H1 (cell line): ENCODE measurements at regions not wholly inside any gene's neighbourhood (a gene's known extent, or its start where the extent isn't known, plus 50 kb on each side); places are given as distances from the start of the nearest gene placed in this dataset.

Experiments
- CTCF ChIA-PET: fragments of 300-600 bp; sonication (Branson Sonifier 250); formaldehyde crosslinking; loops from one replicate; lab custom pipeline; 2021; ENCODE audit not compliant: partially characterized antibody; lab: Charles Lee
- POLR2A ChIA-PET: fragments of 300-600 bp; sonication (Branson Sonifier 250); formaldehyde crosslinking; loops from one replicate; lab custom pipeline; 2021; ENCODE audit warnings: inconsistent platforms; ENCODE audit not compliant: partially characterized antibody; lab: Charles Lee
- DNase-seq, 2 experiments: peaks; one replicate each; pipeline versions ENCODE4 v3.0.0 to v3.0.0-alpha.2; 2010 to 2022; ENCODE audit warnings: low spot score in 2 of 2, low read depth in 1 of 2, mixed read lengths in 1 of 2
- FAIRE-seq: peaks from 2 replicates; lab custom pipeline; 2011; peaks lifted over from hg19 to GRCh38; lab: Jason Lieb, UNC
- H2AFZ ChIP-seq: 2 replicates; pipeline ENCODE4 v1.8.1; 2012; ENCODE audit warnings: low read length, inconsistent platforms
- H2AK5ac ChIP-seq: 2 replicates; pipeline ENCODE4 v1.6.1; 2013; ENCODE audit warnings: low read depth, low read length
- H2BK120ac ChIP-seq: replicated peaks from 2 replicates; pipeline ENCODE3; 2013; ENCODE audit warnings: low read depth, low read length, inconsistent platforms
- H2BK12ac ChIP-seq: 2 replicates; pipeline ENCODE4 v1.6.1; 2013; ENCODE audit warnings: low read depth, low read length
- H2BK15ac ChIP-seq: 2 replicates; pipeline ENCODE4 v1.6.1; 2013; ENCODE audit warnings: low read length
- H2BK20ac ChIP-seq: 2 replicates; pipeline ENCODE4 v1.6.1; 2013; ENCODE audit warnings: low read length
- H2BK5ac ChIP-seq: 2 replicates; pipeline ENCODE4 v1.6.1; 2013; ENCODE audit warnings: low read depth, low read length
- H3K14ac ChIP-seq: 2 replicates; pipeline ENCODE4 v1.6.1; 2013; ENCODE audit warnings: inconsistent platforms; ENCODE audit not compliant: insufficient read length
- H3K18ac ChIP-seq: 2 replicates; pipeline ENCODE4 v1.6.1; 2013; ENCODE audit warnings: low read length; ENCODE audit errors: extremely low read depth
- H3K23ac ChIP-seq: 2 replicates; pipeline ENCODE4 v1.6.1; 2013; ENCODE audit warnings: inconsistent platforms; ENCODE audit not compliant: insufficient read length
- H3K23me2 ChIP-seq: 2 replicates; pipeline ENCODE4 v1.6.1; 2013; ENCODE audit warnings: low read depth, low read length
- H3K27ac ChIP-seq: 2 replicates; pipeline ENCODE4 v1.6.1; 2011; ENCODE audit warnings: low read depth, low read length, inconsistent platforms
- H3K27me3 ChIP-seq, 4 experiments: replicated peaks in 1 of 4; 1 replicate in 1 of 4; 2 replicates in 3 of 4; pipeline versions ENCODE4 v1.6.1 to v1.8.1; 2011 to 2013; ENCODE audit warnings: low read length in 3 of 4, mild to moderate bottlenecking in 3 of 4, inconsistent platforms in 2 of 4, mixed read lengths in 2 of 4, moderate library complexity in 1 of 4; ENCODE audit not compliant: control insufficient read depth in 3 of 4, insufficient read depth in 3 of 4; ENCODE audit errors: extremely low read depth in 1 of 4
- H3K36me3 ChIP-seq, 4 experiments: 2 replicates each; pipeline versions ENCODE4 v1.6.1 to v1.8.1; 2011 to 2013; ENCODE audit warnings: mild to moderate bottlenecking in 4 of 4, low read length in 3 of 4, moderate library complexity in 2 of 4, control low read depth in 1 of 4, inconsistent platforms in 1 of 4; ENCODE audit not compliant: insufficient read depth in 4 of 4, control insufficient read depth in 2 of 4
- H3K4ac ChIP-seq: replicated peaks from 2 replicates; pipeline ENCODE3; 2013; ENCODE audit warnings: low read length, low read depth, mixed read lengths, inconsistent platforms; ENCODE audit not compliant: insufficient read length
- H3K4me1 ChIP-seq, 4 experiments: replicated peaks in 1 of 4; 1 replicate in 1 of 4; 2 replicates in 3 of 4; pipeline versions ENCODE4 v1.6.1 to v1.8.1; 2011 to 2013; ENCODE audit warnings: low read length in 3 of 4, inconsistent platforms in 2 of 4, mixed read lengths in 1 of 4; ENCODE audit not compliant: insufficient read depth in 4 of 4, control insufficient read depth in 3 of 4
- H3K4me2 ChIP-seq, 2 experiments: 2 replicates each; pipeline versions ENCODE4 v1.6.1 to v1.8.1; 2011 to 2013; ENCODE audit warnings: low read depth in 2 of 2, low read length in 2 of 2, control low read depth in 1 of 2, inconsistent platforms in 1 of 2, mild to moderate bottlenecking in 1 of 2; ENCODE audit not compliant: insufficient read depth in 1 of 2
- H3K4me3 ChIP-seq, 4 experiments: fragments of 200-600, 300-600 bp in 1 of 4; sonication (generic), shearing (Covaris generic), sonication (Bioruptor Twin) in 1 of 4; 2 replicates each; pipeline versions ENCODE4 v1.5.1 to v1.8.1; 2011 to 2016; ENCODE audit warnings: low read length in 4 of 4, low read depth in 3 of 4, control low read depth in 2 of 4, inconsistent platforms in 2 of 4, mild to moderate bottlenecking in 2 of 4, mixed read lengths in 1 of 4, moderate library complexity in 1 of 4; ENCODE audit not compliant: insufficient read depth in 2 of 4; ENCODE audit errors: extremely low read depth in 1 of 4
- H3K56ac ChIP-seq: replicated peaks from 2 replicates; pipeline ENCODE3; 2013; ENCODE audit warnings: low read depth, mild to moderate bottlenecking, mixed read lengths, low read length, inconsistent platforms; ENCODE audit not compliant: insufficient read length
- H3K79me1 ChIP-seq: 2 replicates; pipeline ENCODE4 v1.6.1; 2013; ENCODE audit warnings: low read depth, low read length, control low read depth
- H3K79me2 ChIP-seq, 2 experiments: 2 replicates each; pipeline versions ENCODE4 v1.6.1 to v1.8.1; 2012 to 2013; ENCODE audit warnings: low read length in 2 of 2, mild to moderate bottlenecking in 2 of 2, inconsistent platforms in 1 of 2; ENCODE audit not compliant: insufficient read depth in 2 of 2, control insufficient read depth in 1 of 2
- H3K9ac ChIP-seq, 4 experiments: replicated peaks in 1 of 4; 1 replicate in 1 of 4; 2 replicates in 3 of 4; pipeline versions ENCODE4 v1.6.1 to v1.8.1; 2011 to 2013; ENCODE audit warnings: low read depth in 3 of 4, low read length in 3 of 4, control low read depth in 2 of 4, mild to moderate bottlenecking in 2 of 4, moderate library complexity in 2 of 4, inconsistent platforms in 1 of 4; ENCODE audit errors: extremely low read depth in 1 of 4
- H3K9me3 ChIP-seq, 2 experiments: 2 replicates each; pipeline versions ENCODE4 v1.6.1 to v1.8.1; 2012 to 2013; ENCODE audit warnings: mild to moderate bottlenecking in 2 of 2, moderate library complexity in 2 of 2, control low read depth in 1 of 2, inconsistent platforms in 1 of 2, low read depth in 1 of 2, low read length in 1 of 2, mixed read lengths in 1 of 2; ENCODE audit not compliant: insufficient read depth in 2 of 2
- H4K20me1 ChIP-seq, 2 experiments: replicated peaks in 1 of 2; 2 replicates each; pipeline versions ENCODE3 to v1.8.1; 2011 to 2013; ENCODE audit warnings: inconsistent platforms in 2 of 2, low read length in 2 of 2, mild to moderate bottlenecking in 1 of 2; ENCODE audit not compliant: insufficient read depth in 2 of 2, control insufficient read depth in 1 of 2
- H4K5ac ChIP-seq: 2 replicates; pipeline ENCODE4 v1.6.1; 2013; ENCODE audit warnings: low read length, low read depth, mixed read lengths, inconsistent platforms; ENCODE audit not compliant: insufficient read length
- H4K8ac ChIP-seq: 2 replicates; pipeline ENCODE4 v1.8.0; 2013; ENCODE audit warnings: mild to moderate bottlenecking, moderate library complexity, low read length, inconsistent platforms; ENCODE audit not compliant: insufficient read depth; ENCODE audit errors: extremely low read depth
- H4K91ac ChIP-seq: replicated peaks from 2 replicates; pipeline ENCODE3; 2013; ENCODE audit warnings: low read length, mixed read lengths, inconsistent platforms; ENCODE audit not compliant: insufficient read length
- CBX8 ChIP-seq: fragments of 300-800, 300-1000 bp; sonication (generic); IDR thresholded peaks from 2 replicates; pipeline ENCODE4 v1.7.1; 2016; ENCODE audit warnings: low read depth, low read length, borderline replicate concordance
- CREB1 ChIP-seq: IDR thresholded peaks from 2 replicates; pipeline ENCODE4 v1.6.1; 2012; ENCODE audit warnings: inconsistent platforms
- WGBS, 2 experiments: shearing (Covaris generic) in 1 of 2; methylation state at CpG; one replicate each; pipeline versions ENCODE4 v1.1.6 to v1.1.7; 2013 to 2015; ENCODE audit warnings: low lambda C conversion rate in 2 of 2, mixed read lengths in 2 of 2, inconsistent platforms in 1 of 2, low coverage in 1 of 2, missing lambda C conversion rate in 1 of 2; ENCODE audit not compliant: insufficient replicate concordance in 2 of 2, insufficient coverage in 1 of 2, insufficient read length in 1 of 2; ENCODE audit errors: extremely low coverage in 1 of 2, missing lambda C conversion rate in 1 of 2; 5-methylcytosine and 5-hydroxymethylcytosine counted together

DNA sequence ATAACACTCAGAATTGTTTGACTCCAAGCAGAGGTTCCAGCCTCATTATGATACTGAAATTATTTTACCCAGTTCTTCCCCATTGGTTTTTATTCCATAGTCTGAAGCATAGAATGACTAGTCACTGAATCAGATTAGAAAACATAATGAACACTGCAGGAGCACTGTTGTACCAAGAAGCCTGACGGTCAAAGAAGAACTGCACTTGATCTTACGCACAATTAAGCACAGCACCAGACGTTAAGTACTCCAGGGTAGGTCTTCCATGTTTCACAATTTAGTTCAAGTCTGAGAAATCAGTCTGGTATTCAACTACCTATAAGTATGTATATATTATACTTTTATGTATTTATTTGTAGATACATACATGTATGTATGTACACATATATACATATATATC lies 973.5 kb upstream of the SPRY2 start:
- H3K4ac ChIP-seq = no peak overlapping the region
- no peaks in the 10 kb centered on the region for H4K20me1 ChIP-seq
- TF ChIP-seq CREB1 (no peak), CBX8 (no peak)

More for the DNA sequence above, 973.5 kb upstream of the SPRY2 start:
- FAIRE-seq = no peak
- Histone ChIP-seq H2BK12ac (no peak overlapping the region), H4K5ac (no peak overlapping the region), H2BK15ac (no peak overlapping the region), H3K14ac (no peak overlapping the region), H2AK5ac (no peak overlapping the region), H3K36me3 (no peaks in the 10 kb centered on the region), H2BK20ac (no peak overlapping the region), H3K23ac (no peak overlapping the region), H2BK120ac (no peak overlapping the region), H3K9me3 (no peaks in the 10 kb centered on the region), H3K18ac (no peak overlapping the region), H3K79me1 (no peaks in the 10 kb centered on the region), H4K91ac (no peak overlapping the region), H3K4me2 (no peak overlapping the region), H3K27me3 (no peaks in the 10 kb centered on the region), H3K4me1 (no peaks in the 10 kb centered on the region), H2BK5ac (no peak overlapping the region), H4K8ac (no peak overlapping the region), H2AFZ (no peak overlapping the region), H3K27ac (no peak overlapping the region), H3K23me2 (no peaks in the 10 kb centered on the region), H3K56ac (no peak overlapping the region), H3K4me3 (no peak overlapping the region), H3K9ac (no peak overlapping the region), H3K79me2 (no peaks in the 10 kb centered on the region)
- POLR2A ChIA-PET = no interaction called here
- WGBS, 2 experiments = 96% methylated on average over 3 of the region's 3 CpGs; no CpG with 5 or more reads in 1 of the 2 experiments
- no peak for DNase-seq
- CTCF ChIA-PET = no interaction called here
